GM23248 (cell line): ENCODE measurements at regions not wholly inside any gene's neighbourhood (a gene's known extent, or its start where the extent isn't known, plus 50 kb on each side); places are given as distances from the start of the nearest gene placed in this dataset.

Experiments used
- EZH2 ChIP-seq: fragments of 200-600 bp; sonication (generic); IDR thresholded peaks from 2 replicates; pipeline ENCODE4 v1.6.1; 2018; ENCODE audit warnings: antibody characterized with exemption, mild to moderate bottlenecking; ENCODE audit not compliant: insufficient read depth, poor library complexity, severe bottlenecking
- EZH2phosphoT487 ChIP-seq: fragments of 200-600 bp; sonication (generic); IDR thresholded peaks from 2 replicates; pipeline ENCODE4 v1.6.1; 2018; ENCODE audit warnings: antibody characterized with exemption, moderate library complexity, mild to moderate bottlenecking, low read depth; ENCODE audit not compliant: insufficient read depth

DNA sequence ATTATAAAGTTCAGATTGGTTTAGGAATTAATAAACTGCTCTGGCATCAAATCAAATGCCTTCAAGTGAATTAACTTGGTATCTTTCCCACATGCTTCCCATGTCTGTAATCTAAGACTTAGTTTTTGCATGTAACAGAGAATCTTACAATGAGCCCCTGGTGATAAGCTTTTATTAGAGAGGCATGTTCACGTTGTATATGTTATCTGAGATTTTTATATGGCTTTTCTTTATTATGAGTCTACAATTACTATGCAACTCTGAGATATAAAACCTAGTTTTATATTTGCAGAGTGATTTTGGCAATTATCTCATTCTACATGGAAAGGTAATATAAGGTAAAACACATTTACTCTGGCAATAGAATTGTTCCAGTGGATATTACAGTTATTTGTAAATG lies 1578.4 kb upstream of the IGFBP7 start:
- TF ChIP-seq EZH2phosphoT487 (no peak), EZH2 (no peak)
